ENCODE measurements at regions not wholly inside any gene's neighbourhood (a gene's known extent, or its start where the extent isn't known, plus 50 kb on each side); places are given as distances from the start of the nearest gene placed in this dataset.

- TF ChIP-seq CBX8 (IDR thresholded peaks at IDR 0.05; ENCODE audit: borderline replicate concordance, low read depth, low read length), result no peak
Measured at GRCh38 chr3:72082776-72083462, 298.0 kb upstream of the PROK2 start (continued).

Data from H1 (cell line).